RPMI7951 (cell line): ENCODE measurements at regions not wholly inside any gene's neighbourhood (a gene's known extent, or its start where the extent isn't known, plus 50 kb on each side); places are given as distances from the start of the nearest gene placed in this dataset.
"Not testable (repeated sequence)": the region's sequence is repeated elsewhere in the genome, so short reads cannot be mapped to it uniquely, and the experiment has no call there.

Source experiments
- DNase-seq: peaks from one replicate; pipeline ENCODE4 v3.0.0-alpha.2; 2012; ENCODE audit warnings: low read depth

DNA sequence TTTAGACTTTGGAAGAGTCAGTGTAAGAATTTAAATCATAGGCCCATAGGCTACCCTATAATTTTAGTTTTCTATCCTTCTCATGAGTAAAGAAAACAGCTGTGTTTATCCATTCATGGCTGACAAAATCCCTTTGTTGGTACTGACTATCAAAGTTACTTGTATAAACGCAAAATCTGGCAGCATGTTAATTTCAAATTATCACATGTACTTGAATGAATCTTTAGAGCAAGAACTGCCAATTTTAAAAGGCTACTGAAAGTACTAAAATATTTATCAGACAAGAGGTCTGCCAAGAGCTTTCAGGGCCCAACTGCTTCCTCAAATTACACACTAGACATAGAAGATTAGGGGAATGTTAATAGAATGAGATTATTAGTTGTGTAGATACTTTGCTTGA lies 66.6 kb downstream of the MYL12B start:
- no peak for DNase-seq

GRCh38 chr18:3329471-3329870 lies 67.5 kb downstream of the MYL12B start:
- DNase-seq: no peak

DNA sequence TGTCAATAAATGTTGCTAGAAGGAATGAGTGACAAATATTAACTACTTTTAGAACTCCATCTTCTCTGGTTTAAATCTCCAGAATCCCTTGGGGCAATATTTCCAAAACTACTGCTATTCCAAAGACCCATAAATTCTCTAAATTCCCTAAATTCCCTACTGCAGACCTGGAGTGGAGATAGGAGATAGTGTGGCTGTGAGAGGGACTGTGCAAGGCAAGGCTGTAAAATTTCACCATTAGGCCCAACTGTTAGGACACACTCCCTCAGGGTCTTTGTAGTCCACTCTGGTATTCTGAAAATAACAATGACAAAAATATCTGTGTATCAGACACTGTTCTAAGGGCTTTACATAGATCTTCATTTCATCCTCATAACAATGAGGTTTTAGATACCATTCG lies 67.9 kb downstream of the MYL12B start:
- DNase-seq: no peak

GRCh38 chr18:3330622-3331021 lies 68.7 kb downstream of the MYL12B start:
- no peak for DNase-seq

- DNase-seq: no peak
Observed at GRCh38 chr18:3332376-3332775, 70.4 kb downstream of the MYL12B start.

DNA sequence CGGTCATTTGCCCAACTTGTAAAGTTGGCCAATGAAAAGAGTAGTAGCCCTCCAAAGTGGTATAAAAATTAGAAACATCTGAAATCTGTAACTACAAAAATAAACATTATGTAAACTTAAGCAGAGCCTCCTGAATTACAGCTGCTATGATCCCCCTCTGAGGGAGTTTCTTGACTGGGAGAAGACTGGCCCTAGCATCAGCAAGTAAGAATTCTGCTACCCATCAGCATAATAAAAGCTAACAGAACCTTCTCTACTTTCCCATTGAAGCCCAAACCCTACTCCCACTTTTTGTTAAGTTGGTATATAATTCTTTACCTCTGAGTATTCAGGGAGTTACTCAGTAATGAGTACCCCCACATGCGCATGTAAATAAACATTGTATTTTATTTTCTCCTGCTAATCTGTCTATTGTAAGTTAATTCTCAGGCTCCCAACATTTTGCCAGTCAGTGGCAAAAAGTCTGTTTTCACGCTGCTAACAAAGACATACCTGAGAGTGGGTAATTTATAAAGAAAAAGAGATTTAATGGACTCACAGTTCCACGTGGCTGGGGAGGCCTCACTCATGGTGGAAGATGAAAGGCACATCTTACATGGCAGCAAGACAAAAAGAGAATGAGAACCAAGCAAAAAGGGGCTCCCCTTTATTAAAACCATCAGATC lies 71.3 kb downstream of the MYL12B start:
- no peak for DNase-seq

- DNase-seq: no peak
Observed at GRCh38 chr18:3333721-3334386, 71.9 kb downstream of the MYL12B start.

DNA sequence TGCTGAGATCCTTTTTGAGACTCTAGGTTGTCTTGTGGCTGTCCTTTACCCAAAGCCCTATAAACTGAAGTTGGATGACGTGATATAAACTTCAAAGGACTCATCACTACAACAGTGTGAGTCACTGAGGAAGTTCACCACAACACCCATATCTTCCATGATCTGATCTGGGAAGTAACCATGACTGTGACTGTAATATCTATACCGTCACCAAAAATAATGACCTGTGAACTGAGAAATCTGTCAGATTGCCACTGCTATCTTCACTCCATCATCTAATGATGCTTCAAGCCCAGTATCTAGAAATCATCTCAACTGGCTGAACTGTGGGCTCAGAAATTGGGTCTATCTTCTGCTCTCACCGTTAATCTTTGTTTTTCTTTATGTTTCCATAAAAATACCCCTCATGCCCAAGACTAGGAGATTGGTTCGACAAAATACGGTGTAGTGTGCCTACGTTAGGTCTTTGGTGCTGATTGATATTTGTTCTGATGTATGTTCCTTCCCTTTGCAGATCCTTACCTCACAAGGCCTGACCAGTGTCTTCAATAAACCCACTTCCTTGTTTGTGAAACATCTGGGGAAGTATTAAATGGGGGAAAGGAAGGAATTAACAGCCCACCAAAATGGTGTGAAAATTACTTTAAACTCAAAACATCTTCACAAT lies 78.2 kb downstream of the MYL12B start:
- peak; percentile 83 for DNase-seq

GRCh38 chr18:3340682-3341097 lies 78.8 kb downstream of the MYL12B start:
- DNase-seq: no peak

DNA sequence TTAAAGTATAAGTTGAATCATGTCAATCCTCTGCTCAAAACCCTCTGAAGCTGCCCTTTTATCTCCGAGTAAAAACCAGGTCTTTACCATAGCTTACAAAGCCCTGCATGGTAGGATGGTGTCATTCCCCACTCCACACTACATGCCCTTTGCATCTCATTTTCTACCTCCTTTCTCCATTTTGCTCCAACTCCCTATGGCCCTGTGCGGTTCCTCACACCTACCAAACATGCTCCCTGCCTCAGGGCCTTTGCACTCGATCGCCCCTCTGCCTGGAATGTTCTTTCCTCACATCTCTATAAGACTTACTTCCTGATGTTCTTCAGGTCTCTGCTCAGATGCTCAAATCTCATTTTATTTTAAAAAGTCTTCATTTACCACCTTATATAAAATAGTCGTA lies 80.7 kb downstream of the MYL12B start:
- DNase-seq: no peak

DNA sequence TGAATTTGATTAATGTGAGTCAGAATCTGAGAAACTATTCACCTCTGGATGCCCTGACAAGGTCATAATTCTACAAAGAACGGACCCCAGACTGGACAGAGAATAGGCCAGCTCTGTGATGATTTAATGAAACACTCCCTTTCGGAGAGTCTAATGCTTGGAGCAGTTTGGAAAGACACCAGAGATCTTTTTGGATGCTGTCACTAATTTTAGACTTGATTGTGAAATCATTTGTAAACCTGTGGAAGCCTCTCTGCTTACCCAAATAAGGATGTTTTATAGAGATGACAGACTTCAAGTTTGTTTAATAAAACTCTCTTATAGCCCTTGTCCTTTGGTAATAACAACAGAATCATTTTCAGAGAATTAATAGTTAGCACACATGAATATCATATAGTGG lies 83.5 kb downstream of the MYL12B start:
- peak; percentile 41 for DNase-seq

- no peak for DNase-seq
Observed at GRCh38 chr18:3345885-3346284, 84.0 kb downstream of the MYL12B start.

DNA sequence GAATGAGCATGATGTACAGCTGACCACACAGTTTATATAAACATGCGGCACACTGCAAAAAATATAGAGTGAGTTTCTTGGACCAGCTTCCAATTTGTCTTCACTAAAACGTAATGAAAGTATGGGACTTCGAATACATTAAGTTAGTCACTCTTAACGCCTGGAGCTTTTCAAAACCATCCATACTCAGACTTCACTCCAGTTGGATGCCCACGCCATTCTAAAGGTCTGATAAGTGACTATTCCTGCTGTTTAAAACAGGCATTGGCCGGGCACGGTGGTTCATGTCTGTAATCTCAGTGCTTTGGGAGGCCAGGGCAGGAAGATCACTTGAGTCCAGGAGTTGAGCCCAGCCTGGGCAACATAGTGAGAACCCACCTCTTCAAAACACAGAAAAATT lies 84.6 kb downstream of the MYL12B start:
- DNase-seq: no peak

GRCh38 chr18:3347286-3347803 lies 85.4 kb downstream of the MYL12B start:
- no peak for DNase-seq

GRCh38 chr18:3348176-3348575 lies 86.2 kb downstream of the MYL12B start:
- DNase-seq: no peak

- DNase-seq: not testable (repeated sequence)
Observed at GRCh38 chr18:3349046-3349841, 87.3 kb downstream of the MYL12B start.

- DNase-seq: no peak
Observed at GRCh38 chr18:3350021-3350420, 88.1 kb downstream of the MYL12B start.

- DNase-seq: peak; percentile 38
Observed at GRCh38 chr18:3350566-3351527, 88.9 kb downstream of the MYL12B start.

DNA sequence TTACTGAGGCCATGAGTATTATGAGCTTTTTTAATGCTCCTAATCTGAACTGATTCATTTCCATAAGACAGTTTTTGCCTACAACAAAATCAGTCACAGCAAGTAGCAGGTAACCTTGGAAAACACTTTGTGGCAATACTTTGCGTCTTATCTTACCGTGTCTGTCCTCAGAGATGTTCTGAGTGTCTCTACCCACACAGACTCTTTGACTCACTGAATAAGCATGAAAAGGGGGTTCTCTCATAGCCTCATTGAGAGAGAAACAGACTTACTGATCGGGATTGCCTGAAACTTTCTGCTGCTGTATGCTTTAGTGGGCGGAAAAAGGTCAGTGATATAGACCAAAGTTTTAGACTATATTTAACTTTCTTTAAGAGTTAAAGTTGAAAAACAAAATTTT lies 92.6 kb downstream of the MYL12B start:
- no peak for DNase-seq

GRCh38 chr18:3356614-3357013 lies 93.4 kb upstream of the TGIF1 start:
- no peak for DNase-seq

DNA sequence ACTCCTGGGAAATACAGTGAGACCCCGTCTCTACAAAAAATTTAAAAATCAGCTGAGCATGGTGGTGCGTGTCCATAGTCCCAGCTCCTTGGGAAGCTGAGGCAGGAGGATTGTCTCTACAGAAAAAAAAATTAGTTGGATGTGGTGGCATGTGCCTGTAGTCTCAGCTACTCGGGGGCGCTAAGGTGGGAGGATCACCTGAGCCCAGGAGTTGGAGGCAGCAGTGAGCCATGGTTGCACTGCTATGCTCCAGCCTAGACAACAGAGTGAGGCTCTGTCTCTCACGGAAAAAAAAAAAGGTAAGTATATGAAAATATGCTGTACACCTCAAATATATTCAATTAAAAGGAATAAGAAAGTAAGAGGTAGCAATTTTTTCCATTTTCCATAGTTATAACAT lies 92.5 kb upstream of the TGIF1 start:
- no peak for DNase-seq
